AG04450 (cell line): ENCODE measurements at regions not wholly inside any gene's neighbourhood (a gene's known extent, or its start where the extent isn't known, plus 50 kb on each side); places are given as distances from the start of the nearest gene placed in this dataset.
A peak's percentile ranks its signal among the peaks of the same experiment; 100 is the strongest.

Experiments
- CTCF ChIA-PET: fragments of 300-600, 350-600 bp; formaldehyde crosslinking; extraction: SDS; loops from one replicate; lab custom pipeline; 2022; ENCODE audit warnings: antibody characterized with exemption, inconsistent platforms; lab: Charles Lee
- POLR2A ChIA-PET: fragments of 350-600 bp; formaldehyde crosslinking; extraction: SDS; loops from one replicate; lab custom pipeline; 2021; ENCODE audit warnings: antibody characterized with exemption, inconsistent platforms; lab: Yijun Ruan, JAX
- DNase-seq: peaks from one replicate; pipeline ENCODE4 v3.0.0-alpha.2; 2011; ENCODE audit warnings: low read depth, low spot score
- H3K27ac ChIP-seq: one replicate; pipeline ENCODE4 v1.5.1; 2012; ENCODE audit warnings: low read depth, low read length, control low read depth
- H3K27me3 ChIP-seq: one replicate; pipeline ENCODE4 v1.6.0; 2012; ENCODE audit warnings: low read length; ENCODE audit not compliant: control insufficient read depth, insufficient read depth
- H3K4me3 ChIP-seq: 2 replicates; pipeline ENCODE4 v1.5.1; 2011; ENCODE audit warnings: mild to moderate bottlenecking, low read depth, low read length, control low read depth
- H3K9me3 ChIP-seq: 2 replicates; pipeline ENCODE4 v1.5.1; 2012; ENCODE audit warnings: low read length; ENCODE audit not compliant: control insufficient read depth, insufficient read depth
- TF ChIP-seq, protein P1 (sequence below): IDR thresholded peaks from 2 replicates; pipeline ENCODE4 v1.5.1; 2011; ENCODE audit warnings: low read depth, low read length, control low read depth, inconsistent platforms

DNA sequence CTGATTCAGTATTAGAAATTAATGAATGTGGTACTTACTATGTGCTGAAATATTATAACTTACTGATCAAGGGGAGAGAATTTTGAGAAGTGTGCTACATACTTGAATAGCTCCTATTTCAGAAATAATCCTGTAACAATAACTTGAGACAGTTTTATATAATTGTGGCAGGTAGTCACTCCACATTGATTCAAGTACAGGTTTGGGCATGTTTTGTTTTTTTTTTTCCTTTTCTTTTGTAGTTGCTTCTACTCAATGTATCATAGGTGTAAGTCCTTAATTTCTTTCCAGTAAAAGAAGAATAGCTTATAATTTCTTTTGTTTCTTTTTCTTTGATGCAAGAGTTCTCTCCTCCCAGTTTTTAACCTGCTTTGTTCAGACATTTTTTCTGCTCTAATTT, 86.1 kb upstream of the ADGRL2 start:
- H3K9me3 ChIP-seq = no peaks in the 10 kb centered on the region
- POLR2A ChIA-PET = no interaction called here

DNA sequence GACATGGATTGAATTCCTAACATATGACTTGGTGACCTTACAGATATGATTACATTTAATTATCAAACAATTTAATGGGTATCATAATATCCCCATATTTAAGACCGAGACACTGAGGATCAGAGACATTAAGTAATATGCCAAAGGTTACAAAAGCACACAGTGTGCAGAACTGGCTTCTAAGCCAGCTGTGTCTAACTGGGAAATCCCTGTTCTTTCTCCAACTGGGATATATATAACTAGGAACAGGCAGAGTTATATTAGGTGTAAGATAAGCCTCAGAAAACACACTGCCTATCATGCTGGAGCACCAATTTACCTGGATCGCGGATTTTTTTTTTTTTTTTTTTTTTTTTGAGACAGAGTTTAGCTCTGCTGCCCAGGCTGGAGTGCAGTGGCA, 88.3 kb upstream of the ADGRL2 start:
- no peaks in the 10 kb centered on the region for H3K9me3 ChIP-seq
- H3K4me3 ChIP-seq = no peak overlapping the region
- POLR2A ChIA-PET = no interaction called here
- CTCF ChIA-PET = no interaction called here
- DNase-seq = no peak
- no peaks in the 10 kb centered on the region for H3K27me3 ChIP-seq
- H3K27ac ChIP-seq = no peak overlapping the region
- TF ChIP-seq, protein P1, sequence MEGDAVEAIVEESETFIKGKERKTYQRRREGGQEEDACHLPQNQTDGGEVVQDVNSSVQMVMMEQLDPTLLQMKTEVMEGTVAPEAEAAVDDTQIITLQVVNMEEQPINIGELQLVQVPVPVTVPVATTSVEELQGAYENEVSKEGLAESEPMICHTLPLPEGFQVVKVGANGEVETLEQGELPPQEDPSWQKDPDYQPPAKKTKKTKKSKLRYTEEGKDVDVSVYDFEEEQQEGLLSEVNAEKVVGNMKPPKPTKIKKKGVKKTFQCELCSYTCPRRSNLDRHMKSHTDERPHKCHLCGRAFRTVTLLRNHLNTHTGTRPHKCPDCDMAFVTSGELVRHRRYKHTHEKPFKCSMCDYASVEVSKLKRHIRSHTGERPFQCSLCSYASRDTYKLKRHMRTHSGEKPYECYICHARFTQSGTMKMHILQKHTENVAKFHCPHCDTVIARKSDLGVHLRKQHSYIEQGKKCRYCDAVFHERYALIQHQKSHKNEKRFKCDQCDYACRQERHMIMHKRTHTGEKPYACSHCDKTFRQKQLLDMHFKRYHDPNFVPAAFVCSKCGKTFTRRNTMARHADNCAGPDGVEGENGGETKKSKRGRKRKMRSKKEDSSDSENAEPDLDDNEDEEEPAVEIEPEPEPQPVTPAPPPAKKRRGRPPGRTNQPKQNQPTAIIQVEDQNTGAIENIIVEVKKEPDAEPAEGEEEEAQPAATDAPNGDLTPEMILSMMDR = no peak

More for the DNA sequence above, 86.1 kb upstream of the ADGRL2 start:
- TF ChIP-seq, protein P1 = no peak
- Histone ChIP-seq H3K27me3 (no peaks in the 10 kb centered on the region), H3K4me3 (no peak overlapping the region), H3K27ac (no peak overlapping the region)
- CTCF ChIA-PET = no interaction called here
- no peak for DNase-seq

DNA sequence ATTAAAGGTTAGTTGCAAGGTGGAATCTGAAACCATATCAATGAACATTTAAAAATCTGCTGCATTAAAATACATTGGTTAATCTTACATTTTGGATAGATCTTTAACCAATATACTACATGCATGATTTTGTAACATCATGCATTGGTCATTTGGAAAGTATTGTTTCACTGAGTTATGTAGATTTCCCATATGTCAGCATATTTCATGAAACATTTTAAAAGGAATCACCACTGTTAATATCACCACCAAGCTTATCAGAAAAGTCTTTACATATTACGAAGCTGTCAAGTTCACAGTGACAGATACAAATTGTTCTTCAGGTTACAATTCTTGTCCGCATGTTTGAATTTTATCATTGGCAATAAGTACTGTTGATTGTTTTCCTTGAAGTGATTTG, 89.9 kb upstream of the ADGRL2 start:
- CTCF ChIA-PET = interaction anchor here (0.8 kb wide), 1 partner anchor 22 kb away, joined by 3 read pairs; no protein-coding TSS in a partner anchor

DNA sequence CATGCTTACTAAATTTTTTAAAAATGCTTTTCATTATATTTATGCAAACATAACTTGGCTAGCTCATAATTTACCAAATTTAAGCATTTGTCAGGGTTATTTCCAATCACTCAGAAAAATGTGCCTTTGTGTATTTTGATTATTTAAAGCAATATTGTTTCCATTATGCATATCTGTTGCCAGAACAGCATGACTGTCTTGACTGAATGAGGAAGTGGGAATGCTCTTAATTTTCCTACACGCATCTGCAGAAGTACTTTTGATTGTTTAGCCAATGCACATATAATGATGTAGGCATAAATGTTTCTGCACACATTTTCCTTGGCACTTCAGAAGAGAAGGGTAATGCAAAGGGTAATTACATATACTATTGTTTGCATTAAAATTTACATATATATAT, 92.5 kb upstream of the ADGRL2 start:
- TF ChIP-seq, protein P1 = no peak
- DNase-seq = no peak
- H3K27ac ChIP-seq = no peak overlapping the region
- ChIA-PET CTCF (no interaction called here), POLR2A (no interaction called here)
- no peaks in the 10 kb centered on the region for H3K27me3 ChIP-seq
- no peaks in the 10 kb centered on the region for H3K9me3 ChIP-seq
- no peak overlapping the region for H3K4me3 ChIP-seq

More for the DNA sequence above, 89.9 kb upstream of the ADGRL2 start:
- no peak overlapping the region for H3K4me3 ChIP-seq
- no peak overlapping the region for H3K27ac ChIP-seq
- H3K27me3 ChIP-seq = no peaks in the 10 kb centered on the region
- POLR2A ChIA-PET = no interaction called here
- no peaks in the 10 kb centered on the region for H3K9me3 ChIP-seq
- DNase-seq = no peak
- TF ChIP-seq, protein P1 = no peak

DNA sequence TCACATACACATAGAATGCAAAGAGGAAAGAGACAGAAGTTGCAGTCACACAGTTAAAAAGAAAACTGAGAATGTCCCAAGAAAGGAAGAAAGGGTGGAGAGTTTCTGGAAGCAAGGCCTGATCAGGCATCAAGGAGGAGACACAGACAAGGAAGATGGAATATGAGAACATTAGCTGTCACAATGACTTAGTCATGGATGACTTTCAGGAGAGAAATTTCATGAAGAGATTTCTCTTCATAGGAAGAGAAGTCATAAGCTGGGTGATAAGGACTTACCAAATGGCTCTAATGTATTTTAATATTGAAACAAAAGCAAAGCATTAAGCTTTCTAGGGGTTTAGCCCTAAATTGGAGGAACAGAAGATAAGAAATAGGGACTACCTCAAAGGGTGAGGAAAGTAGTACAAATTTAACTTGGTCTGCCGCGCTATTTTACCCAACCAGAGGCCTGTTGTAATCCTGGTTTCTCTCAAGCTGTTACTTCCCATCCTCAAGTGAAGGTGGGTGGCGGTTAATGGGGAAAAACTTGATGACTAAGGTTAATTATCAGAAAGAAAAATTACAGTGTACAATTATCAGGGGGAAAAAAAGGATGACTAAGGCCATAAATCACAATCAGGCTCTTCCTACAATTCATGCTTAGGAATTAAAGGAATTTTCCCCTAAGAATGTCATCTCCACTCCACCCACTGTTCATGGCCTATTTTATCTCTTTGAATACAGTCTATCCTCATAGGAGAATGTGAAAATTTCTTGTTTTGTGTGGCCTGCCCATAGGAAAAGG, 93.9 kb upstream of the ADGRL2 start:
- H3K9me3 ChIP-seq = no peaks in the 10 kb centered on the region
- TF ChIP-seq, protein P1 = no peak
- H3K4me3 ChIP-seq = no peak overlapping the region
- ChIA-PET POLR2A (interaction anchor here (1.2 kb wide), 1 partner anchor 25 kb away, joined by 3 read pairs; no protein-coding TSS in a partner anchor), CTCF (interaction anchor here (0.6 kb wide), 1 partner anchor 89 kb away, joined by 3 read pairs; no protein-coding TSS in a partner anchor)
- no peaks in the 10 kb centered on the region for H3K27me3 ChIP-seq
- no peak for DNase-seq
- peak overlapping the region; percentile 25 for H3K27ac ChIP-seq
